Posterior cingulate gyrus (tissue), 11 donors: ENCODE measurements at regions not wholly inside any gene's neighbourhood (a gene's known extent, or its start where the extent isn't known, plus 50 kb on each side); places are given as distances from the start of the nearest gene placed in this dataset.
"Not testable (repeated sequence)": the region's sequence is repeated elsewhere in the genome, so short reads cannot be mapped to it uniquely, and the experiment has no call there.

Experiments used
- DNase-seq, 10 donors: peaks; one replicate each; pipeline versions ENCODE4 v3.0.0 to v3.0.0-alpha.2; 2020 to 2021; ENCODE audit warnings: mixed read lengths in 3 of 10
- intact Hi-C: fragments of 100-400 bp; cut with DNase I; formaldehyde crosslinking; loops from one replicate; pipeline ENCODE4 v1.15.1; 2023

DNA sequence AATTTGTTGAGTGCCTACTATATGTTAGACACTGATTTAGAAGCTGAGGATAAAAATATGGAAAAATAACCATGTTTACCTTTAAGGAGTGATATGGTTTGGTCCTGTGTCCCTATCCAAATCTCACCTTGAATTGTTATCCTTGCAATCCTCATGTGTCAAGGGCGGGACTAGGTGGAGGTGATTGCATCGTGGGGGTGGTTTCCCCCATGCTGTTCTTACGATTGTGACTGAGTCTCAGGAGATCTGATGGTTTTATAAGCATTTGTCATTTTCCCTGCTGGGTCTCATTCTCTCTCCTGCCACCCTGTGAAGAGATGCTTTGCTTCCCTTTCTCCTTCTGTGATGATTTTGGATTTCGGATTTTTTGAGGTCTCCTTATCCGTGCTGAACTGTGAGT is 876.4 kb downstream of the DTWD2 start:
- intact Hi-C loops: no loop called here
- DNase-seq: no peak

DNA sequence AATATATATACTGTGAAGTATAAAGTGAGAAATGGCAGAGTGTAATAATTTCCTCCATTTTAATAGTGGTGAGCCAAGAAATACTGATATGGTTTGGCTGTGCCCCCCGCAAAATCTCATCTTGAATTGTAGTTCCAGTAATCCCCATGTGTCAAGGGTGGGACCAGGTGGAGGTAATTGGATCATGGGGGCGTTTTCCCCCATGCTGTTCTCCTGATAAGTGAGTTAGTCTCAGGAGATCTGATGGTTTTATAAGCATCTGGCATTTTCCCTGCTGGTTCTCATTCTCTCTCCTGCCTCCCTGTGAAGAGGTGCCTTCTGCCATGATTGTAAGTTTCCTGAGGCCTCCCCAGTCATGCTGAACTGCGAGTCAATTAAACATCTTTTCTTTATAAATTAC is 881.1 kb downstream of the DTWD2 start:
- DNase-seq, intact Hi-C loops: not testable (repeated sequence)

DNA sequence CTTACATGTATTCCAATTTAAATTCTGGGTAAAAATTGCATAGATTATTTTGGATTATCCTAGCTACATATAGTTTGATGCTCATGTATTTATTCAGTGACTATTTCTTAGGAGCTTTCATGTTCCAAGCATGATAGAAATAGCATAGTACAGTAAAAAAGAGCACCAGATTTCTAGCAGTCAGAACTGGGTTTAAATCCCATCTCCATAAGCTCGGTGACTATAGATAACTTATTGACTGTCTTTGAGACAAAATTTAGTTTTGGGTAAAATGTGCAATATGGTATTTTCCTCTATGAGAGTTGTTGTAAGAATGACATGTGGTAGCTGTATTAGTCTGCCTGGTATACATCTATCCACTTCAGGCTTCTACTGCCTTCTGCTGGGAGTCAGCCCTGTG is 889.6 kb downstream of the DTWD2 start:
- intact Hi-C loops: no loop called here
- no peak for DNase-seq

DNA sequence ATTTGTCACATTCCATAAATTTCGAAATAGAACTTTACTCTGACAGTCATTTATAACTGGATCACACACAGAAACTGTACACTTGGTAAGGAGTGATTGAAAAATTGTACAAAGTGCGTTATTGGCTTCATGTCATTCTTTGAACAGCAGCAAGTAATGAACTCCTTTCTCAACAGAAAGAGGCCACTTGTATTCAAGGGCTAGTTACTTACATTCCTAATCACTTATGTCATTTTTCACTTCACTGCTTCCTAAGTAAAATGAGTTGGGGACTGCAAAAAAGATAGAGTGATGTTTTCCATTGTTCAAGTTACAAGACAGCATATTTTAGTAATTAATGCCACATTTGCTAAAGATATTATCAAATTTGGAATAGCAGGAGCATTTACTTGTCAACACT is 893.2 kb downstream of the DTWD2 start:
- no peak for DNase-seq
- intact Hi-C loops: no loop called here

DNA sequence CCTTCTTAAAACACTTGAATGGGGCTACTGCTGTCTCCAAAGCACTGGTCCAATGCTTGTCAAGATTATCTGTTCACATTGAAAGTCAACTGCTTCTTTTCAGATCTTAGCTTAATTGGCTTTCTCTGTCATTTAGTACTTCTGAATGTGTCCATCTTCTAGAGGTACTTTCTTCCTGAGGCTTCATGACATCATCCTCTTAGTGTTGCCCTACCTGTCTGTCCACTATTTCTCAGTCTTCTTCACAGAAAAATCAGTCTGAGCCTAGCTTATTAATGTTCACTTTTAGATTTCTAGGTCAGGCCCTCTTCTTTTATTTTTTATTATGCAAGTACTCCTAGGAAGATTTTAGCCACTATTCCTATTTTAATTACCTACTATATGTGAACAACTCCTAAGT is 899.9 kb downstream of the DTWD2 start:
- no peak for DNase-seq
- intact Hi-C loops: no loop called here

DNA sequence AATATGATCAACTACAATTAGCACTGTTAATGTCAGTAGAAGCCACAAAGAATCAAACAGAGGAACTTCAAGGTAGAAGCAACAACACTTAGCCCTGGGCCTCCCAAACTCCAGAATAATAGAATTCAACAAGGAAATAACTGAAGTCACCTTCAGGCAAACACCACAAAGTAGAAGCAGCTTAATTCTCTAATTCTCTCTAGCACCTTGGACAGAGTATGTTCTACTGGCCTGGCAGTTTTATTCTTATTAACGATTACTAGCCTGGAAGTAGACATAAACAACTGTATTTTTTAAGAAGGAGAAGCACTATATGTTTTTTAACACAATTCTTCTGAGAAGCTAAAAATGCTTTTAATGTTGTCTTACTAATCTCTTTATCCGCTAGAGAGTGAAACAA is 911.9 kb downstream of the DTWD2 start:
- DNase-seq: no peak

DNA sequence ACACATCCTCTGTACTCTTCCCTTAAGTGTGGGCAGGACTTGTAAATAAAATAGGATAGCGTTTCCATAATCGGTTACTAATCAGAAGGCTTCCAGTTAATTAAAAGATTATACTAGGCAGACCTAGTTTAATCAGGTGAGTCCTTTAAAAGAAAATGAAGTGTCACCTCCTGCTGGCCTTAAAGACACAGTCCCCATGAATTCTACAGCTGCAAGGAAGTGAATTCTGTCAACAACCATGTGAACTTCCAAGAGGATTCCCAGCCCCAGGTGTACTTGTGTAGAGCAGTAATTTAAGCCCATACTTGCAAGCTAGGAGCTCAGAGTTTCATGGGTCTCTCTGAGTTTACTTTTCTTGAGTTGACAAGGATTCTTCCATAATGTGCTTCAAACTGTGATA is 918.3 kb downstream of the DTWD2 start:
- DNase-seq: no peak
- intact Hi-C loops: no loop called here

More for the DNA sequence above, 911.9 kb downstream of the DTWD2 start:
- intact Hi-C loops: no loop called here

DNA sequence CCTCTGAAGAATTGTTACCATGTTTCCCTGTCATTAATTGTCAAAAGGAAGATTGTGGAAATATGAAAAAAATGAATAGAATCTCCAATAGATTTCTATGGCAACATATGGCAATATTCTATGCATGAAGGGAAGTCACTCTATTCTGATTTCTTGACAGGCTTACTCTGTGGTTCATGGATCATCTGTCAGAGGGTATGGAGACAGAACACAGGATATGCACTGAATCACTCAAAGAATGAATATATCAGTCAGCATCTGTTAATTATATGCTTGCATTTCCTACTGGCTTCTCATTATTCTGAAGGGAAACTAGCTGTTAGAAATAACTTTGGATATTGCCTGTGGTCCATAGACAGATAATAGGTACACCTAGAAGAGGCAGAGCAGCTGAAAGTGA is 918.9 kb downstream of the DTWD2 start:
- intact Hi-C loops: no loop called here
- no peak for DNase-seq

DNA sequence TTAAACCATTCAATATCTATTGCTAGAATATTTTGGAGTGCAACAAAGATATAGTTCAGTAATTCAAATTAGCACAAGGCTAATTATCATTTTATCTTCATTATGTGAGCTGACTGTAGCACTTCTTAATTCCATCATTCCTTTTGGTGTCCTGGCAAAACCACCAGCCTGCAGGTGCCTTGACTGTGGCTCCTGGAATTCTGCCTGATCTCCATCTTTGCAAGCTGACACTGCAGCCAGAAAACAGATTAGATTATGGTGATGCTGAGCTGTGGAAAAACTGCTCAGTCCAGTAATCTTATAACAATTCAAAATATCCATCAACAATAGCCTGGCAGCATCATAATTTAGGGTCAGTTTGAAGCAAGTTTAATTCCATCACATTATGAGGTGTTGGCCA is 919.5 kb downstream of the DTWD2 start:
- DNase-seq: no peak
- intact Hi-C loops: no loop called here

DNA sequence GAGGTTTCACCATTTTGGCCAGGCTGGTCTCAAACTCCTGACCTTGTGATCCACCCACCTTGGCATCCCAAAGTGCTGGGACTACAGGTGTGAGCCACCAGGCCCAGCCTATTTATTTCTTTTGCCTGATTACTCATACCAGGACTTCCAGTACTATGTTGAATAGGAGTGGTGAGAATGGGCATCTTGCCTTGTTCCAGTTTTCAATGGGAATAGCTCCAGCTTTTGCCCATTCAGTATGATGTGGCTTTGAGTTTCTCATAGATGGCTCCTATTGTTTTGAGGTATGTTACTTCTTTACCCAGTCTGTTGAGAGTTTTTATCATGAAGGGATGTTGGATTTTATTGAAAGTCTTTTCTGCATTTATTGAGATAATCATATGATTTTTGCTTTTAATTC is 924.5 kb downstream of the DTWD2 start:
- DNase-seq, intact Hi-C loops: not testable (repeated sequence)

DNA sequence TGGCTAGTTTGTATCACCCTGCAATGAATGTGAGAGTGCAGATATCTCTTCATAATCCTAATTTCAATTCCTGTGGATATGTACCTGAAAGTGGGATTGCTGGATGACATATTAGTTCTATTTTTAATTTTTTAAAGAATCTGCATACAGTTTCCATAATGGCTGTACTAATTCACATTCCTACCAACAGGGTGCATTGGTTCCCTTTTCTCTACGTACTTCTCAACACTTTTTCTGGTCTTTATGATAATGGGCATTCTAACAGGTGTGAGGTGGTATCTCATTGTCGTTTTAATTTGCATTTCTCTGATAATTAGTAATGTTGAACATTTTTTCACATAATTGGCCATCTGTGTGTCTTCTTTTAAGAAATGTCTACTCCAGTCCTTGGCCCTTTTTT is 927.5 kb downstream of the DTWD2 start:
- no peak for DNase-seq
- intact Hi-C loops: no loop called here

DNA sequence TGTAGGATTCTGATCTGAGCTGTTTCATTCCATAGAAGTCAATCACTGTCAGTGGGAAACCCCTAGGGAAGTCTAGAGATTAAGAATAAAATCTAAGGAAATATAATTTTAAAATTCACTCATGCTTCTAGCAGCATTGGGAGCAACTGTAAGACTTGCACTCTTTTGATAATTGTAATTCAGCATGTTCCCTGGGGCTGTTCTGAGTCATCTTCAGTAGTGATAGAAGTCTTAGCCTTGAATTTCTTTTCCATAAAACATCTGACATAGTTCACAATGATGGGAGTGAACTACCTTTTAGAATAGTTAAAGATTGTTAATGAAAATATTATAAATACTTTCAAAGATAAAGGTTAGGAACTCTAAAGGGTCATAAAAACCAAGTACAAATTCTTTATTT is 935.8 kb downstream of the DTWD2 start:
- DNase-seq: no peak
- intact Hi-C loops: no loop called here

DNA sequence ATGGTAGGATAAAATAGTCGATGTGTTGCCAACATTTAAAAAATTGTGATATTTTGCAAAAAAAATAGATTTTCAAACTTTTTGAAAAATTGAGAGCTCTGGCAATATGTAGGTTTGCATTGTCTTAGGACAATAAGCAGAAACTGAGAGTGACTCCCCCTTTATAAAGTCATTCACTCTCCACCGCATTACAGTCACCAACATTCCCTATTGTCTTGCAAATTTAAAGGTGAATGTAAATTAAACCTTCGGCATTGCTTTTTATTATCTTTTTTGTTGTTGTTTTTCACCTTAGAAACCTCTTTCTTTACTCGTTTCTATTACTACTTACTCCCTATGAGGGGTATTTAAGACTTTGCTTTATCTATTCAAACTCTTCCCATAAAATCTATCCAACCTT is 944.2 kb downstream of the DTWD2 start:
- intact Hi-C loops: no loop called here

DNA sequence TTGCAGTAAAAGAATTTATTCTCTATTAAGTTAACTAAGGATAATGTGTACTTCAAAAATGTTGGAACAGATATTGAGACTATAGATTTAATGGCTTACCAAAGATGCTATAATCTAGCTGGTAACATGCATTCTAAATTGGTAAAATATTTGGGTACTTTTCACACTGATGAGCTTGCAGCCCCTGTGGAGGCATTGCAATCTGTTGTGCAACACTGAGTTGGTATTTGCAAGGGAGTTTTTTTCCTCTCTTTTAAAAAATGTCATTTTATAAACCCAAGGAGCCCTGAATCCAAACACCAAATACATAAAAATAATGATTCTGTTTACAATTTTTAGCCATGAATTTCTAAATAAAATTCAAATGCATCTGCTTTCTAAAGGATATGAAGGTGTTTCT is 944.8 kb downstream of the DTWD2 start:
- intact Hi-C loops: no loop called here
- DNase-seq: no peak

More for the DNA sequence above, 944.2 kb downstream of the DTWD2 start:
- no peak for DNase-seq

DNA sequence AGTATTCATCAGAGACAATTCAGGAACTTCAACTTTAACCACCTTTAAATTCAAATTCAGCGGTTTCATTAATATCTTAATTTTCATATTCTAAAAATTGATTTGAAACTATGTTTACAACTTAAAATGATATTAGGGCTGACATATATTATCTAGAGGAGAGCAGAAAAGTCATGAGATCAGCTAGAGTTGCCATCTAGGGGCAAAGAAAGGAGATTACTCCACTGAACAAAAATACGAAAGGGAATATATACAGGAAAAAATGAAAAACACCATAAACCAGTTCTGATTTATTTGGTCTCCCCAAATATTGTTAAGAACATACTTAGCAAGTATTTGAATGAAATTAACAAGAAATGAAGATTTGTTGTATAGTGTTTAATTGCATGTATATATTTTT is 946.3 kb downstream of the DTWD2 start:
- DNase-seq: no peak
- intact Hi-C loops: no loop called here

DNA sequence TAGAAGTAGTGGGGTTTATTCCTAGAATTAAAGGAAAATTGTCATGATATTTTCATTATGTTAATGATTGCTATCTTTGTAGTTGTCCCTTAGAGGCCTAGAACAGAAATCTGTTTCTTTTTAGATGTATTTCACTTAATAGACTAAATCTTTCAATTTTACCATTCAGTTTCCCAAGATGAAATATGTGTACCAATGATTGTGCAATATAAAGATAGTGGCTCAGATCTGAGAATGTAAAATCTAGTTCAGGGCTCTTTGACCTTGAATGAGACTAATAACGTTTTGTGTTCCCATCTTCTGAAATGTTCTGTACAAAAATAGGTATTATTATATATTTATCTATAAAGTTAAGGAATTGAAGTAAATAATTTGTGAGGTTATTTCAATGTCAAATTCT is 947.9 kb downstream of the DTWD2 start:
- intact Hi-C loops: no loop called here
- DNase-seq: no peak

DNA sequence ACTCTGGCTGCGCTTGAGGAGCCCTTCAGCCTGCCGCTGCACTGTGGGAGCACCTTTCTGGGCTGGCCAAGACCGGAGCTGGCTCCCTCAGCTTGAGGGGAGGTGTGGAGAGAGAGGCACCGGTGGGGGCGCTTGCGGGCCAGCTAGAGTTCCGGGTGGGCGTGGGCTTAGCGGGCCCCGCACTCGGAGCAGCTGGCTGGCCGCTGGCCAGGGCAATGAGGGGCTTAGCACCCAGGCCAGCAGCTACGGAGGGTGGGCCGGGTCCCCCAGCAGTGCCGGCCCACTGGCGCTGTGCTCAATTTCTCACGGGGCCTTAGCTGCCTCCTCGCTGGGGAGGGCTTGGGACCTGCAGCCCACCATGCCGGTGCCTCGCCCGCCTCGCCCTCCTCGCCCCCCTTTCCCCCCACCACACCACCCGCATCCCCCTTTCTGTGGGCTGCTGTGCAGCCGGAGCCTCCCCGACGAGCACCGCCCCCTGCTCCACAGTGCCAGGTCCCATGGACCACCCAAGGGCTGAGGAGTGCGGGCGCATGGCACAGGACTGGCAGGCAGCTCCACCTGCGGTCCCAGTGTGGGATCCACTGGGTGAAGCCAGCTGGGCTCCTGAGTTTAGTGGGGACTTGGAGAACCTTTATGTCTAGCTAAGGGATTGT is 954.5 kb downstream of the DTWD2 start:
- peak in 1 of 10 donors; percentile 66 for DNase-seq
- intact Hi-C loops: no loop called here

DNA sequence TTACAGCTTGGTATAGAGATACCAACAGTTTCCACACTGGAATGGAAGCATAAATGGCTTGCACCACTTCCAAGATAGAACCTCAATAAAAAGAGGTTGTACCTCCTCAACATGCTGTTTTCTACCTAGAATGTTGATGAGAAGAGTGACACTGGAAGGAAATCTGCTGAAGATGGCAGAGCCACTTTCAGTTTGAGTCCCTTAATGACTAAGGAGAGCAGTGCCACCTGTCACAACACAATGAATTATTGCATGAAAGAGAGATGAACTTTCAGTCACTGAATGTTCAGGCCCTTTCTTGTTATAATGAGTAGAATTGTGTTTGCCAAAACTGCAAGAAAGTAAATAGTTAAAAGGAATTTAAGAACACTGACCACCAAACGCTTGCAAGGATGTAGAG is 958.5 kb downstream of the DTWD2 start:
- DNase-seq: no peak
- intact Hi-C loops: no loop called here

DNA sequence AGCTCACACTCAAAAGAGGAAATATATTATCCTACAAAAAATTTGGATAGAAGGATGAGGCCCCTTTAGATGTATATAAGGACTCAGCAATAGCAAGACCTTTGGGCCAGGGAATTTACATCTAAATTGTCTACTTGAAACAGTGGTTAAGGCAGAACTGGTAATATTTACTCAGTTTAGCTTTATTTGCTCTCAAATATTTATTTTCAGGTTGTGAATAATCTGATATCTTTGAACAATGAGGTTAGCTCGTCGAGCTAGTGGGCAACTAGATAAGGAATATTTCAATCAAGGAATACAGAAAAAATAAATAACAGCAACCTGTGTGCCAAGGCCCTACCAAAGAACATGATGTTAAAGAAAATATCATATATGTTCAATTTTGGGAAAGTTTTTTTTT is 966.3 kb downstream of the DTWD2 start:
- no peak for DNase-seq
- intact Hi-C loops: no loop called here

DNA sequence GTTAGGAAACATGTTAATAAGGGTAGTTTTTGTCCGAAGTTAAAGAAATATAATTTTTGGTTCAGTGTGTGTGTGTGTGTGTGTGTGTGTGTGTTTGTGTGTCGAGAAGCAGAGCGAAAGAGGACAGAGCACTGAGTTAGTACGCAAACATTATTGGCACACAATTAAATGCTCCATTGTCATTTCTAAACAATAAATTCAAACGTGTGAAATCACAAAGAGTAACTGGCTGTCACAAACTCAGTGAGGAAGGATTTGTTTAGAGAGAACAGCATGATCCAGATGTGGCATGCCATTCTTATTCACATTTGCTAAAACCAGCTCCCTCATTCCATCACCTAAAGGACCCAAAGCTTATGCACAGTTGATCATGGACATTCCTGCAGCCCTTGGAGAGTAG is 970.8 kb downstream of the DTWD2 start:
- intact Hi-C loops: no loop called here
- DNase-seq: no peak

DNA sequence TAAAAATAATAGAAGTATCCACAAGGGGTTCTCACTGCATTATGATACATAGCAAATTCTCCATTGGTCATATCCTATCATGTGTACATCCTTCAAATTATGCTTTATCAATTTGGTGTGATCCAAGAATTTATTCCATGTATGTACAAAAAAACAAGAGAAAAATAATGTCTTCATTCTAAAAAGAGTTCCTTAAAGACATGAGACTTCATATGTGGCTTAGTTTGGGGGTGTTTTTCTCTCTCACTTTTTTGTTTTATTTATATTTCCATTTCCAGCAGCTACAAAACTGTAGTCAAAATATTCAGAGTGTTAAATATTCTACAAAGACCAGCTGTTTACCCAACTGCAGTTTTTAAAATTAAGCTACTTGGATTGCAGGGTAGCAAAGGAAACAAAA is 972.0 kb downstream of the DTWD2 start:
- no peak for DNase-seq
- intact Hi-C loops: no loop called here

DNA sequence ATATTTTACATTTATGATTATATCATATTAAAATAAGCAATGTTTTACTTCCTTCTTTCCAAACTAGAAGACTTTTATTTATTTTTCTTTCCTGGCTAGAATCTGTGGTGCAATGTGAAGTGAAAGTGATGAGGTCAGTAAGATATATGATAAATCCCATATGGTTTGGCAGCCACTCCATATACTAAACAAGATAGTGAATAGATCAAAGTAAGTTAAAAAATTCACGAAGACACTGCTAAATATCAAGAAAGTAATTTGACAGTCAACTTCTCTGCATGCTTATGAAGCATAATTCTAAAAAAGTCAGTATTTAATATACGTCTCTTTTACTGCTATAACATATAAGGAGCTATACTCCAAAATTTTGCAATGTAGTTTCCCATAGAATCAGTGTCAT is 972.8 kb downstream of the DTWD2 start:
- intact Hi-C loops: no loop called here
- DNase-seq: no peak

DNA sequence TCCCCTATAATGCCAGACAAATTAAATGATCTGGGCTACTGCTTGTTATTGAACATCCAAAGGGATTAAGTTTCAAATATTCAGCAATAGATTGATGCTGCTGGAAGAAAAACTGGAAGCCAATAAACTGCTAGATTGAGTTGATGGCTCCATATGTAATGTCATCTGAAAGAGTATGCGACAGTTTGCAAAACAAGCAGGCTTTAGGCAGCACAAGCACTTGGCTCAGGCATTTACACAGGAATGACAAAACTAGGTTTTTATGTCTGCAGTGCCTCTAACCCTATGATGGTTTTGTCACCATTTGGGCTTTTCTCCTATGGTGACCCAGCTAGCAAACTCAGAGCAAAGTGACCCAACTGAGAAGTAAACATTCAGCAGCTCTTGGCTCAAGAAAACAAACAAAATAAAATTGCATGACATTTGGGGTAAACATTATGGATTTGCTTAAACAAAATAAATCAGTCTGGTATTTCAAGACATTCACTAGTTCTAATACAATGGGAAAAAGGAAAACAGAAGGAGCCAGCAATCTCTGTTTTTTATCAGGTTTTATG is 978.5 kb downstream of the DTWD2 start:
- intact Hi-C loops: no loop called here

More for the DNA sequence above, 978.5 kb downstream of the DTWD2 start:
- no peak for DNase-seq
